Suprapubic skin (tissue), 4 donors: ENCODE measurements at regions not wholly inside any gene's neighbourhood (a gene's known extent, or its start where the extent isn't known, plus 50 kb on each side); places are given as distances from the start of the nearest gene placed in this dataset.
"Not testable (repeated sequence)": the region's sequence is repeated elsewhere in the genome, so short reads cannot be mapped to it uniquely, and the experiment has no call there.

ENCODE experiments used
- DNase-seq, 2 donors: peaks; one replicate each; pipeline ENCODE4 v3.0.0-alpha.2; 2019; ENCODE audit warnings: low spot score in 2 of 2
- H3K27ac ChIP-seq: fragments of 200-600 bp; sonication (generic); one replicate; pipeline ENCODE4 v1.5.1; 2019
- H3K27me3 ChIP-seq: fragments of 200-600 bp; sonication (generic); one replicate; pipeline ENCODE4 v1.5.1; 2019
- H3K36me3 ChIP-seq: fragments of 200-600 bp; sonication (generic); one replicate; pipeline ENCODE4 v1.5.1; 2019
- H3K4me1 ChIP-seq: fragments of 200-600 bp; sonication (generic); one replicate; pipeline ENCODE4 v1.5.1; 2019
- H3K4me3 ChIP-seq: fragments of 200-600 bp; sonication (generic); one replicate; pipeline ENCODE4 v1.5.1; 2019; ENCODE audit warnings: mild to moderate bottlenecking
- H3K9me3 ChIP-seq: fragments of 200-600 bp; sonication (generic); one replicate; pipeline ENCODE4 v1.5.1; 2019
- CTCF ChIP-seq, 2 donors: fragments of 200-600 bp in 1 of 2; fragments of 450-650 bp in 1 of 2; sonication (generic) in 1 of 2; IDR thresholded peaks; one replicate each; pipeline ENCODE4 v1.5.1; 2016 to 2019; ENCODE audit warnings: antibody characterized with exemption in 2 of 2, mild to moderate bottlenecking in 1 of 2, moderate library complexity in 1 of 2
- EP300 ChIP-seq: sonication (generic); formaldehyde crosslinking; IDR thresholded peaks from one replicate; pipeline ENCODE4 v1.6.1; 2017; ENCODE audit warnings: antibody characterized with exemption
- POLR2A ChIP-seq, 2 donors: fragments of 450-650 bp; IDR thresholded peaks; one replicate each; pipeline ENCODE4 v1.6.1; 2017; ENCODE audit warnings: antibody characterized with exemption in 2 of 2, mild to moderate bottlenecking in 2 of 2, moderate library complexity in 2 of 2
- POLR2AphosphoS5 ChIP-seq, 3 donors: sonication (generic); formaldehyde crosslinking; IDR thresholded peaks; one replicate each; pipeline ENCODE4 v1.6.1; 2017; ENCODE audit warnings: antibody characterized with exemption in 3 of 3
- WGBS: methylation state at CpG from one replicate; pipeline ENCODE4 v1.1.5; 2018; 5-methylcytosine and 5-hydroxymethylcytosine counted together

GRCh38 chr3:197417441-197417840 is 119.0 kb upstream of the DLG1 start:
- H3K27me3 ChIP-seq = no peaks in the 10 kb centered on the region
- H3K4me1 ChIP-seq = peaks cover 4% of the 10 kb centered on the region
- H3K27ac ChIP-seq = no peak overlapping the region
- WGBS = 66% methylated on average over 6 of the region's 6 CpGs
- H3K4me3 ChIP-seq = no peak overlapping the region
- no peak for DNase-seq
- no peak for TF ChIP-seq EP300
- TF ChIP-seq CTCF (IDR thresholded peaks at IDR 0.05) = no peak
- TF ChIP-seq POLR2AphosphoS5 (IDR thresholded peaks at IDR 0.05) = no peak
- TF ChIP-seq POLR2A (IDR thresholded peaks at IDR 0.05) = no peak
- H3K36me3 ChIP-seq = no peaks in the 10 kb centered on the region
- H3K9me3 ChIP-seq = no peaks in the 10 kb centered on the region

- H3K27me3 ChIP-seq, H3K9me3 ChIP-seq, H3K27ac ChIP-seq, DNase-seq, H3K4me3 ChIP-seq, H3K4me1 ChIP-seq, H3K36me3 ChIP-seq: not testable (repeated sequence)
- WGBS = 84% methylated on average over 2 of the region's 2 CpGs
Observed at GRCh38 chr3:197411899-197412298, 113.5 kb upstream of the DLG1 start.

- H3K9me3 ChIP-seq, H3K4me3 ChIP-seq, H3K36me3 ChIP-seq, H3K27ac ChIP-seq, H3K4me1 ChIP-seq, H3K27me3 ChIP-seq, DNase-seq: not testable (repeated sequence)
- WGBS = 95% methylated on average over 11 of the region's 11 CpGs
Observed at GRCh38 chr3:197410170-197410569, 111.8 kb upstream of the DLG1 start.

- no peak for TF ChIP-seq POLR2AphosphoS5 (IDR thresholded peaks at IDR 0.05)
- no peak for TF ChIP-seq POLR2A (IDR thresholded peaks at IDR 0.05)
- no peak for TF ChIP-seq CTCF (IDR thresholded peaks at IDR 0.05)
- no peak for TF ChIP-seq EP300
- Histone ChIP-seq H3K9me3 (no peaks in the 10 kb centered on the region), H3K4me3 (no peak overlapping the region), H3K4me1 (no peaks in the 10 kb centered on the region), H3K36me3 (no peaks in the 10 kb centered on the region), H3K27ac (no peak overlapping the region), H3K27me3 (no peaks in the 10 kb centered on the region)
- WGBS = 72% methylated on average over 9 of the region's 9 CpGs
- DNase-seq = no peak
Observed at GRCh38 chr3:197408177-197408957, 110.0 kb upstream of the DLG1 start.

GRCh38 chr3:197407526-197407925 is 109.1 kb upstream of the DLG1 start:
- 79% methylated on average over 3 of the region's 3 CpGs for WGBS
- no peak overlapping the region for H3K27ac ChIP-seq
- no peaks in the 10 kb centered on the region for H3K4me1 ChIP-seq
- H3K27me3 ChIP-seq = no peaks in the 10 kb centered on the region
- no peaks in the 10 kb centered on the region for H3K9me3 ChIP-seq
- no peak overlapping the region for H3K4me3 ChIP-seq
- H3K36me3 ChIP-seq = no peaks in the 10 kb centered on the region
- DNase-seq = no peak
- TF ChIP-seq POLR2A (IDR thresholded peaks at IDR 0.05) = no peak
- no peak for TF ChIP-seq EP300
- no peak for TF ChIP-seq CTCF (IDR thresholded peaks at IDR 0.05)
- TF ChIP-seq POLR2AphosphoS5 (IDR thresholded peaks at IDR 0.05) = no peak

GRCh38 chr3:197407053-197407452 is 108.6 kb upstream of the DLG1 start:
- H3K27me3 ChIP-seq = no peaks in the 10 kb centered on the region
- H3K4me1 ChIP-seq = no peaks in the 10 kb centered on the region
- DNase-seq = no peak
- H3K27ac ChIP-seq = no peak overlapping the region
- TF ChIP-seq EP300 (no peak), CTCF (IDR thresholded peaks at IDR 0.05) (no peak), POLR2A (IDR thresholded peaks at IDR 0.05) (no peak), POLR2AphosphoS5 (IDR thresholded peaks at IDR 0.05) (no peak)
- no peak overlapping the region for H3K4me3 ChIP-seq
- H3K36me3 ChIP-seq = no peaks in the 10 kb centered on the region
- no peaks in the 10 kb centered on the region for H3K9me3 ChIP-seq
- WGBS = 92% methylated on average over 14 of the region's 15 CpGs
